SKM-1 treated with dmso at 0.1 percent for 144 hours (cell line): ENCODE measurements at regions not wholly inside any gene's neighbourhood (a gene's known extent, or its start where the extent isn't known, plus 50 kb on each side); places are given as distances from the start of the nearest gene placed in this dataset.

ENCODE experiments used
- DNase-seq: peaks from one replicate; lab custom pipeline; 2025; ENCODE audit not compliant: unreplicated experiment; lab: John Stamatoyannopoulos, UW

GRCh38 chr3:174767853-174768382 lies 91.2 kb upstream of the NAALADL2 start:
- no peak for DNase-seq

- DNase-seq = no peak
These were observed 90.0 kb upstream of the NAALADL2 start for GRCh38 chr3:174769171-174769570.

- no peak for DNase-seq
These were observed 83.5 kb upstream of the NAALADL2 start for GRCh38 chr3:174775603-174776002.

GRCh38 chr3:174776123-174776522 lies 83.0 kb upstream of the NAALADL2 start:
- no peak for DNase-seq

- no peak for DNase-seq
These were observed 82.5 kb upstream of the NAALADL2 start for GRCh38 chr3:174776636-174777035.

- no peak for DNase-seq
These were observed 81.3 kb upstream of the NAALADL2 start for GRCh38 chr3:174777813-174778212.

- DNase-seq = no peak
These were observed 75.6 kb upstream of the NAALADL2 start for GRCh38 chr3:174783502-174783901.

GRCh38 chr3:174784206-174784934 lies 74.8 kb upstream of the NAALADL2 start:
- DNase-seq = no peak

GRCh38 chr3:174786825-174787224 lies 72.3 kb upstream of the NAALADL2 start:
- no peak for DNase-seq

GRCh38 chr3:174791161-174791560 lies 68.0 kb upstream of the NAALADL2 start:
- no peak for DNase-seq

- DNase-seq = no peak
These were observed 66.3 kb upstream of the NAALADL2 start for GRCh38 chr3:174792864-174793263.
